RWPE1 (cell line): ENCODE measurements at regions not wholly inside any gene's neighbourhood (a gene's known extent, or its start where the extent isn't known, plus 50 kb on each side); places are given as distances from the start of the nearest gene placed in this dataset.

ENCODE experiments used
- CTCF ChIA-PET: fragments of 350-600 bp; sonication (Branson Sonifier 250); formaldehyde crosslinking; extraction: SDS; loops from one replicate; lab custom pipeline; 2021; lab: Yijun Ruan, JAX
- POLR2A ChIA-PET: fragments of 400-600 bp; formaldehyde crosslinking; extraction: SDS; loops from one replicate; lab custom pipeline; 2020; ENCODE audit warnings: antibody characterized with exemption; ENCODE audit not compliant: low non-redundant PET; lab: Yijun Ruan, JAX
- DNase-seq: peaks from one replicate; pipeline ENCODE4 v3.0.0; 2012; ENCODE audit warnings: low spot score
- H3K27ac ChIP-seq: fragments of 450-650 bp; 2 replicates; pipeline ENCODE4 v1.5.1; 2017
- CTCF ChIP-seq: fragments of 450-650 bp; conservative IDR thresholded peaks from 2 replicates; pipeline ENCODE4 v1.5.1; 2017; ENCODE audit warnings: low read depth, mild to moderate bottlenecking

- POLR2A ChIA-PET, result no interaction called here
- CTCF ChIA-PET, result no interaction called here
- no peak for TF ChIP-seq CTCF
- DNase-seq, result no peak
- no peak overlapping the region for H3K27ac ChIP-seq
Measured at GRCh38 chr10:31145986-31146385, 114.3 kb upstream of the ZNF438 start.

- ChIA-PET CTCF (no interaction called here), POLR2A (no interaction called here)
- no peak for TF ChIP-seq CTCF
- peak; percentile 42 for DNase-seq
- H3K27ac ChIP-seq, result no peak overlapping the region
Measured at GRCh38 chr10:31146491-31147209, 115.0 kb upstream of the ZNF438 start.

GRCh38 chr10:31147210-31147608 lies 115.5 kb upstream of the ZNF438 start:
- H3K27ac ChIP-seq, result no peak overlapping the region
- POLR2A ChIA-PET, result no interaction called here
- CTCF ChIA-PET, result no interaction called here
- TF ChIP-seq CTCF, result no peak
- DNase-seq, result peak; percentile 42

GRCh38 chr10:31148951-31149350 lies 117.3 kb upstream of the ZNF438 start:
- ChIA-PET POLR2A (no interaction called here), CTCF (no interaction called here)
- TF ChIP-seq CTCF, result no peak
- no peak for DNase-seq
- H3K27ac ChIP-seq, result no peak overlapping the region

GRCh38 chr10:31149835-31150512 lies 118.3 kb upstream of the ZNF438 start:
- no peak for TF ChIP-seq CTCF
- ChIA-PET POLR2A (no interaction called here), CTCF (interaction anchor here (0.5 kb wide), 1 partner anchor 128 kb away, joined by 7 read pairs; no protein-coding TSS in a partner anchor)
- DNase-seq, result no peak
- H3K27ac ChIP-seq, result no peak overlapping the region; the same call in 1 of the 2 replicates

- POLR2A ChIA-PET, result no interaction called here
- H3K27ac ChIP-seq, result no peak overlapping the region
- CTCF ChIA-PET, result interaction anchor here (1.1 kb wide), 1 partner anchor 21 kb away, joined by 4 read pairs; no protein-coding TSS in a partner anchor
- no peak for TF ChIP-seq CTCF
- no peak for DNase-seq
Measured at GRCh38 chr10:31151301-31151700, 119.6 kb upstream of the ZNF438 start.
